Choroid plexus epithelial cell (primary cell): ENCODE measurements at regions not wholly inside any gene's neighbourhood (a gene's known extent, or its start where the extent isn't known, plus 50 kb on each side); places are given as distances from the start of the nearest gene placed in this dataset.

Source experiments
- DNase-seq: peaks from one replicate; pipeline ENCODE4 v3.0.0-alpha.2; 2010; ENCODE audit warnings: low read depth
- H3K4me3 ChIP-seq: 2 replicates; pipeline ENCODE4 v1.5.1; 2011; ENCODE audit warnings: low read depth, mild to moderate bottlenecking, control low read depth, low read length, moderate library complexity
- TF ChIP-seq, protein P1 (sequence below): conservative IDR thresholded peaks from 2 replicates; pipeline ENCODE4 v1.5.1; 2011; ENCODE audit warnings: low read depth, mild to moderate bottlenecking, control low read depth, inconsistent platforms, low read length, moderate library complexity

DNA sequence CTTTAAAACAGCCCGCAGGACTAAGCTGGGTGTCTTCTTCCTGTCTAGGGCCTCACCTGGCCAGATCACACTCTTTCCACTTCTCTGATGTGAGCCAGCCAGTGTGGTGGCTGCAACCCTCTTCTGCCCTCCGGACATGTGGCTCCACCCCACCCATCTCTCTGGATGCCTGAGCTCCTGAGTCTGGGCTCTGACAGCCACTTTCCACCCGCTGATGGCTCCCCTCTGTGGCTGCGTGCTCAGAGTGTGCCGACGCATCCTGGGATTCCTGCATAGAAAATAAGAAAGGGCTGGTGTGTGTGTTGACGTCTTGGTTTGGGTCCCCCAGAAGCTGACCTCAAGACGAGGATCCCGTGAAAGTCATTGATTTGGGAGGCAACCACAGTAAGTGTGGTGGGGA, 181.6 kb downstream of the URI1 start:
- no peak for DNase-seq
- TF ChIP-seq, protein P1, sequence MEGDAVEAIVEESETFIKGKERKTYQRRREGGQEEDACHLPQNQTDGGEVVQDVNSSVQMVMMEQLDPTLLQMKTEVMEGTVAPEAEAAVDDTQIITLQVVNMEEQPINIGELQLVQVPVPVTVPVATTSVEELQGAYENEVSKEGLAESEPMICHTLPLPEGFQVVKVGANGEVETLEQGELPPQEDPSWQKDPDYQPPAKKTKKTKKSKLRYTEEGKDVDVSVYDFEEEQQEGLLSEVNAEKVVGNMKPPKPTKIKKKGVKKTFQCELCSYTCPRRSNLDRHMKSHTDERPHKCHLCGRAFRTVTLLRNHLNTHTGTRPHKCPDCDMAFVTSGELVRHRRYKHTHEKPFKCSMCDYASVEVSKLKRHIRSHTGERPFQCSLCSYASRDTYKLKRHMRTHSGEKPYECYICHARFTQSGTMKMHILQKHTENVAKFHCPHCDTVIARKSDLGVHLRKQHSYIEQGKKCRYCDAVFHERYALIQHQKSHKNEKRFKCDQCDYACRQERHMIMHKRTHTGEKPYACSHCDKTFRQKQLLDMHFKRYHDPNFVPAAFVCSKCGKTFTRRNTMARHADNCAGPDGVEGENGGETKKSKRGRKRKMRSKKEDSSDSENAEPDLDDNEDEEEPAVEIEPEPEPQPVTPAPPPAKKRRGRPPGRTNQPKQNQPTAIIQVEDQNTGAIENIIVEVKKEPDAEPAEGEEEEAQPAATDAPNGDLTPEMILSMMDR: no peak

DNA sequence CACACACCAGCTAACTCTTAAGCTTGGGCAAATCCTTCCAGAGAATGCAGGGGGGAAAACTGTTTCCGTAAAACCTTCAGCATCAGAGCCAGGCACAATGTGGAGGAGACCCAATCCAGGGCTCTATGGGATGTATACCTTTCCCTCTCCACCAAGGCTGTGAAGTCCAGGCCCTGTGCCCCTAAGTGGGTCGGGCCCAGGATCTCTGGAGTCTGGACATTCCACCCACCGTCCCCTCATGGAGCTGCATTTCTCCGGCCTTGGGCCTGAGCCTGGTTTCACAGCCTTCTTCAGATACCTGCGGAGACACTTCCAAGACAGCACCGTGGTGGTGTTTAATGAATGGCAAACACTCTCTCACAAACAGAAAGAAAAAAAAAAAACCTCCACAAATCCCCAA, 186.2 kb downstream of the URI1 start:
- H3K4me3 ChIP-seq: no peak overlapping the region
- DNase-seq: no peak
- TF ChIP-seq, protein P1: no peak

More for the DNA sequence above, 181.6 kb downstream of the URI1 start:
- H3K4me3 ChIP-seq: no peak overlapping the region

DNA sequence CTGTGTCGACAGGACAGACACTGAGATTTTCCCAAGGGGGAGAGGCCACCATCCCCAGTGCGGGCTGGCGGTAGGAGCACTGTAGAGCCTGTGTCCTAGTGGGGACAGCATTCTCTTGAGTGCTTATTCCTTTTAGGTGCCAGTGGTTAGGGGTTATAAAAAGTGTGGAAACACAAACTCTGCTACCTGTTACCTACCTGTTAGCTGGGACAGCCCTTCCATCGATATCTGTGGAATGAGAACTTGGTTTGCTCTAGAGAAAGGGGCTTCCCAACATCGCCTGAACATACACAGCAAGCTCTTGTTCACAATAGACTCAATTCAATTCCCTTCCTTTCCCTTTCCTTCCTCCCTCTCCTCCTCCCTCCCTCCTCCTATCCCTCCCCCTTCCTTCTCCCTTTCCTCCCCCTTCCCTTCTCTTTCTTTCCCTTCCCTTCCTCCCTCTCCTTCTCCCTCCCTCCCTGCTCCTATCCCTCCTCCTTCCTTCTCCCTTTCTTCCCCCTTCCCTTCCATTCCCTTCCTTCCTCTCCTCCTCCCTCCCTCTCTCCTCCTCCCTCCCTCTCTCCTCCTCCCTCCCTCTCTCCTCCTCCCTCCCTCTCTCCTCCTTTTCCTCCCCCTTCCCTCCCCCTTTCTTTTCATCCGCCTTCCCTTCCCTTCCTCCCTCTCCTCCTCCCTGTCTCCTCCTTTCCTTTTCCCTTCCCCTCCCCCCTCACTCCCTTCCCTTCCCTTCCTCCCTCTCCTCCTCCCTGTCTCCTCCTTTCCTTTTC, 188.5 kb downstream of the URI1 start:
- no peak overlapping the region for H3K4me3 ChIP-seq
- DNase-seq: no peak
- TF ChIP-seq, protein P1: no peak

DNA sequence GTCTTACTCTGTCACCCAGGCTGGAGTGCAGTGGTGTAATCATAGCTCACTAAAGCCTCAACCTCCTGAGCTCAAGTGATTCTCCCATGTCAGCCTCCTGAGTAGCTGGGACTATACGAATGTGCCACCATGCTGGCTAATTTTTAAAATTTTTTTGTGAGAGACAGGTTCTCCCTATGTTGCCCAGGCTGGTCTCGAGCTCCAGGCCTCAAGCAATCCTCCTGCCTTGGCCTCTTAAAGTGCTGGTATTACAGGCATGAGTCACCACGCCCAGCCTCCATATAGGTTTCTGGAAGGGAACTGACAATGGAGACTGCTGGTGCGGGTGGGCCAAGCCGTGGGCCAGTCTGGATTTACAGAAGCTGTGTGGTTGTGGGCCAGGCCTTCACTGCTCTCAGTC, 189.2 kb downstream of the URI1 start:
- no peak for DNase-seq
- no peak overlapping the region for H3K4me3 ChIP-seq
- TF ChIP-seq, protein P1: no peak

DNA sequence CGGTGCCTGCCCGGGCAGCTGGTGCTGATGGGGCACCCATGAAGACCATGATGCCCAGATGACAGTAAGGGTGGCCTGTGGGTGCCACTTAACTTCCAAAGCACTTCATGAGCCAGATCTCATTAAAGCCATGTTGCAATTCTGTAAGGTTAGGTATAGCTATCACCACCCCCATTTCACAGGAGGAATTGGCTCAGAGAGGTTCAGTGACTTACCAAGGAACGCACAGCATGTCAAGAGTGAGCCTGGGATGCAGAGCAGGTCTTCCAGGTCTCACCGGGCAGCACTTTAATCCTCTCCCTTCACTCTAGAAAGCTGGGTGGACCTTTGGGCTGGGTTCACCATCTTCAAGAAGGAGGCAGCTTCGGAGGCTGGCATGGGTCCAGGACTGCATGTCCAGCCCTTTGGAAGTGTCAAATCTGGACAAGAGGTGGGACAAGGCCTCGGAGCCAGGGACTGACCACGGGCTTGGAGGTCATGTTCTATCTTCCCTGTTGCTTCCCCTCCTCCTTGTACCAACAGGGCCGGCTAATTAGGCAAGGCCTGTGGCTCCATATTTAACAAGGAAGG, 189.8 kb downstream of the URI1 start:
- TF ChIP-seq, protein P1: no peak
- no peak for DNase-seq
- no peak overlapping the region for H3K4me3 ChIP-seq

DNA sequence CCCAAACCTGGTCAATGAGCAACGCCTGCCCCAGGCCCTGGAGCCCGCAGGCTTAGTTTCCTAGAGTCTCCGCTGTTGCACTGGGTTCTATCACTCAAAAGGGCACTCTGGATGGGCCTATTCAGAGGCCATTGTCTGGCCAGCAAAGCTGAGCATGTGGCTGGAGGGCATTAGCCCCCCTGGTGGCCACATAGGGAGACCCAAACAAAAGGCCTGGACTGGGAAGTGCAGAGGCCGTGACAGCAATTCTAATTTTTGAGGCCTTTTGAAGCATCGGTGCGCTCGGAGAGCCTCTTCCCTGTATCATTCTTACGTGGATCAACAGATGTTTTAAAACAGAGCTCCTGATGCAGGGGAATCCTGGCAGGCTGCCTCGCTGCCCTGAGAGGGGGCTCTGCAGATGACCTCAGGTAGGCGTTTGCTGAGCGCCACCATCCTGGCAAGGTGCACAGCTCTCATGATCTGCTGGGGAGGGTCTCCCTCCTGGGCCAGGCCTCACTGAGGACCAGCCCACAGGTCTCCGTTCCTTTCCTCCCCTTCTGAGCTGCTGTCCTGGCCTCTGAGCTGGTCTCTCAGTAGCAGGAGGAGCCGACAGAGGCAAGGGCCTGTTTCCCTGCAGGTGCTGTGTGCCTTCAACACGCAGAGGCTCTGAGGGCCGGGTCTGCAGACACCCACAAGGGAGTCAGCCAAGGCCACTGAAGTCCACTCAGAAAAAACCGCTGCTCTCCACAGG, 190.5 kb downstream of the URI1 start:
- no peak for DNase-seq
- H3K4me3 ChIP-seq: no peak overlapping the region
- TF ChIP-seq, protein P1: no peak
